22Rv1 (cell line): ENCODE measurements at regions not wholly inside any gene's neighbourhood (a gene's known extent, or its start where the extent isn't known, plus 50 kb on each side); places are given as distances from the start of the nearest gene placed in this dataset.

ENCODE experiments used
- H3K27ac ChIP-seq: fragments of 450-650 bp; 2 replicates; pipeline ENCODE4 v1.5.1; 2017
- CTCF ChIP-seq: fragments of 450-650 bp; IDR thresholded peaks from 2 replicates; pipeline ENCODE4 v1.5.1; 2017; ENCODE audit warnings: mild to moderate bottlenecking
- ZFX ChIP-seq: fragments of 450-650 bp; IDR thresholded peaks from 2 replicates; pipeline ENCODE4 v1.6.1; 2017; ENCODE audit warnings: antibody characterized with exemption, borderline replicate concordance

- TF ChIP-seq ZFX: no peak
- TF ChIP-seq CTCF: no peak
- no peak overlapping the region for H3K27ac ChIP-seq
These were observed 116.2 kb upstream of the KCNK2 start for GRCh38 chr1:214966346-214966745.

- TF ChIP-seq CTCF (no peak), ZFX (no peak)
- H3K27ac ChIP-seq: no peak overlapping the region
These were observed 114.5 kb upstream of the KCNK2 start for GRCh38 chr1:214967865-214968575.

GRCh38 chr1:214970016-214970415 lies 112.5 kb upstream of the KCNK2 start:
- no peak for TF ChIP-seq CTCF
- TF ChIP-seq ZFX: no peak
- H3K27ac ChIP-seq: no peak overlapping the region

- TF ChIP-seq CTCF (no peak), ZFX (no peak)
These were observed 111.5 kb upstream of the KCNK2 start for GRCh38 chr1:214971071-214971470.

GRCh38 chr1:214974002-214974401 lies 108.5 kb upstream of the KCNK2 start:
- H3K27ac ChIP-seq: no peak overlapping the region
- TF ChIP-seq ZFX: no peak
- TF ChIP-seq CTCF: no peak

More at GRCh38 chr1:214971071-214971470, 111.5 kb upstream of the KCNK2 start:
- no peak overlapping the region for H3K27ac ChIP-seq

GRCh38 chr1:214976665-214977064 lies 105.9 kb upstream of the KCNK2 start:
- TF ChIP-seq ZFX (no peak), CTCF (no peak)
- no peak overlapping the region for H3K27ac ChIP-seq

- H3K27ac ChIP-seq: no peak overlapping the region
- TF ChIP-seq ZFX (no peak), CTCF (no peak)
These were observed 105.4 kb upstream of the KCNK2 start for GRCh38 chr1:214977110-214977509.
